ENCODE measurements at regions not wholly inside any gene's neighbourhood (a gene's known extent, or its start where the extent isn't known, plus 50 kb on each side); places are given as distances from the start of the nearest gene placed in this dataset.

DNA sequence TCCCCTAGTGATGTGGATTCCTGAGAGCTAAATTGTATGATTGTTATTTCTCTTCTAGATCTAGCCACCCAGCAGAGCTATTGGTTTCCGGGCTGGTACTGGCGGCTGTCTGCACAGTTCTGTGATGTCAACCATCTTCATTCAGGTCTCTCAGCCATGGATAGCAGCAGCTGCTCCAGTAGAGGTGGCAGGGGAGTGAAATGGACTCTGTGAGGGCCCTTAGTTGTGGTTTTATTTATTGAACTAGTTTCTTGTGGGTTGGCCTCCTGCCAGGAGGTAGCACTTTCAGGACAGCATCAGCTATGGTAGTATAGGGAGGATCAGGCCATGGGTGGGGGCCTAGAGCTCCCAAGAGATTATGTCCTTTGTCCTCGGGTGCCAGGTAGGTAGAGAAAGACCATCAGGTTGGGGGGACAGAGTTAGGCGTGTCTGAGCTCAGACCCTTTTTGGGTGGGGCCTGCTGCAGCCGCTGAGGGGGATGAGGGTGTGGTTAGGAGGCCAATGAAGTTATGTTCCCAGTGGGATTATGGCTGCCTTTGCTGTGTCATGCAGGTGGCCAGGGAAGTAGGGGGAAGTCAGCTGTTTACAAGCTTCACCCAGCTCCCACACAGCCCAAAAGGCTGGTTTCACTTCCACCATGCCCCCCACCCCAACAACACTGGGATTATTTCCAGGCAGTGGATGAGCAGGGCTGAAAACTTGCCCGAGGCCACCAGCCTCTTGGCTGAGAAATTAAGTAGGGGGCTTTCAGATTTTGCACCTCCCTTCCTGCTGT, 55.1 kb upstream of the RGS4 start:
- TF ChIP-seq CTCF (IDR thresholded peaks at IDR 0.05): no peak
- no peak for TF ChIP-seq POLR2A (IDR thresholded peaks at IDR 0.05)
